HG03060 (cell line): ENCODE measurements at regions not wholly inside any gene's neighbourhood (a gene's known extent, or its start where the extent isn't known, plus 50 kb on each side); places are given as distances from the start of the nearest gene placed in this dataset.
"Not testable (repeated sequence)": the region's sequence is repeated elsewhere in the genome, so short reads cannot be mapped to it uniquely, and the experiment has no call there.

Experiments used
- ATAC-seq: cut with Tn5 transposase; IDR thresholded peaks from one replicate; pipeline ENCODE4 v1.9.1; 2021; ENCODE audit warnings: low read depth, moderate number of reproducible peaks; ENCODE audit not compliant: unreplicated experiment

- no peak for ATAC-seq
Observed at GRCh38 chr9:94033383-94033782, 50.9 kb upstream of the PTPDC1 start.

- ATAC-seq = no peak
Observed at GRCh38 chr9:94031946-94032345, 52.3 kb upstream of the PTPDC1 start.

GRCh38 chr9:94031380-94031779 is 52.9 kb upstream of the PTPDC1 start:
- no peak for ATAC-seq

GRCh38 chr9:94030318-94031179 is 53.7 kb upstream of the PTPDC1 start:
- peak; percentile 72 for ATAC-seq

GRCh38 chr9:94029932-94030317 is 54.3 kb upstream of the PTPDC1 start:
- no peak for ATAC-seq

- no peak for ATAC-seq
Observed at GRCh38 chr9:94026816-94027215, 57.4 kb upstream of the PTPDC1 start.

- not testable (repeated sequence) for ATAC-seq
Observed at GRCh38 chr9:94022476-94022875, 61.8 kb upstream of the PTPDC1 start.

- not testable (repeated sequence) for ATAC-seq
Observed at GRCh38 chr9:94020836-94021235, 63.4 kb upstream of the PTPDC1 start.

GRCh38 chr9:94018628-94019027 is 63.5 kb upstream of the BARX1 start:
- ATAC-seq = no peak

GRCh38 chr9:94017939-94018531 is 62.9 kb upstream of the BARX1 start:
- no peak for ATAC-seq

- ATAC-seq = no peak
Observed at GRCh38 chr9:94016744-94017143, 61.6 kb upstream of the BARX1 start.

GRCh38 chr9:94014920-94015319 is 59.8 kb upstream of the BARX1 start:
- no peak for ATAC-seq

GRCh38 chr9:94014066-94014654 is 59.0 kb upstream of the BARX1 start:
- ATAC-seq = no peak

- ATAC-seq = no peak
Observed at GRCh38 chr9:94010980-94011533, 55.9 kb upstream of the BARX1 start.

GRCh38 chr9:94005272-94005901 is 50.2 kb upstream of the BARX1 start:
- ATAC-seq = no peak
